Naive B cell (primary cell): ENCODE measurements at regions not wholly inside any gene's neighbourhood (a gene's known extent, or its start where the extent isn't known, plus 50 kb on each side); places are given as distances from the start of the nearest gene placed in this dataset.
"Not testable (repeated sequence)": the region's sequence is repeated elsewhere in the genome, so short reads cannot be mapped to it uniquely, and the experiment has no call there.

Experiments
- ATAC-seq, 2 donors: fragments of 150-1000 bp; cut with Tn5 transposase; 2 replicates each; pipeline ENCODE4 v1.10.0; 2021; ENCODE audit warnings: low read depth in 2 of 2, mild to moderate bottlenecking in 2 of 2, moderate library complexity in 2 of 2
- DNase-seq: peaks from one replicate; pipeline ENCODE4 v3.0.0; 2022
- H3K27ac Mint-ChIP-seq, 6 donors: one replicate each; pipeline ENCODE4 v1.8.0; 2020 to 2022; ENCODE audit warnings: mild to moderate bottlenecking in 6 of 6, mixed read lengths in 6 of 6, moderate library complexity in 5 of 6, inconsistent platforms in 2 of 6
- H3K27me3 Mint-ChIP-seq, 3 donors: one replicate each; pipeline ENCODE4 v1.8.0; 2021 to 2022; ENCODE audit warnings: mixed read lengths in 3 of 3, mild to moderate bottlenecking in 1 of 3
- H3K36me3 Mint-ChIP-seq, 2 donors: one replicate each; pipeline ENCODE4 v1.8.0; 2020 to 2022; ENCODE audit warnings: mixed read lengths in 2 of 2, inconsistent platforms in 1 of 2, mild to moderate bottlenecking in 1 of 2
- H3K4me1 Mint-ChIP-seq, 3 donors: one replicate each; pipeline ENCODE4 v1.8.0; 2020 to 2022; ENCODE audit warnings: mixed read lengths in 3 of 3, inconsistent platforms in 1 of 3, mild to moderate bottlenecking in 1 of 3, moderate library complexity in 1 of 3
- H3K4me3 Mint-ChIP-seq, 8 donors: one replicate each; pipeline ENCODE4 v1.8.0; 2020 to 2022; ENCODE audit warnings: mild to moderate bottlenecking in 8 of 8, mixed read lengths in 8 of 8, moderate library complexity in 8 of 8, inconsistent platforms in 2 of 8
- H3K9me3 Mint-ChIP-seq, 7 donors: one replicate each; pipeline ENCODE4 v1.8.0; 2020 to 2022; ENCODE audit warnings: mixed read lengths in 7 of 7, mild to moderate bottlenecking in 5 of 7, inconsistent platforms in 2 of 7, moderate library complexity in 1 of 7

- Mint-ChIP-seq H3K27me3 (no peaks in the 10 kb centered on the region), H3K4me3 (no peak overlapping the region), H3K4me1 (no peaks in the 10 kb centered on the region), H3K36me3 (peaks cover 0 to 8% of the 10 kb centered on the region in 2 donors), H3K27ac (no peak overlapping the region), H3K9me3 (peaks cover 8 to 31% (median 17%) of the 10 kb centered on the region in 7 donors)
- no peak for ATAC-seq
- DNase-seq: no peak
Observed at GRCh38 chr2:4791488-4791887, 900.7 kb upstream of the SOX11 start.

- ATAC-seq: no peak
- peaks cover 0 to 8% of the 10 kb centered on the region in 2 donors for H3K36me3 Mint-ChIP-seq
- H3K27me3 Mint-ChIP-seq: no peaks in the 10 kb centered on the region
- H3K27ac Mint-ChIP-seq: no peak overlapping the region
- no peaks in the 10 kb centered on the region for H3K4me1 Mint-ChIP-seq
- H3K4me3 Mint-ChIP-seq: no peak overlapping the region
- peaks cover 6 to 27% (median 13%) of the 10 kb centered on the region in 7 donors for H3K9me3 Mint-ChIP-seq
- DNase-seq: no peak
Observed at GRCh38 chr2:4792126-4792525, 900.1 kb upstream of the SOX11 start.

- no peak overlapping the region for H3K4me3 Mint-ChIP-seq
- no peaks in the 10 kb centered on the region for H3K27me3 Mint-ChIP-seq
- no peaks in the 10 kb centered on the region for H3K4me1 Mint-ChIP-seq
- DNase-seq (no peak), ATAC-seq (no peak)
- H3K36me3 Mint-ChIP-seq: no peaks in the 10 kb centered on the region
- H3K27ac Mint-ChIP-seq: no peak overlapping the region
- H3K9me3 Mint-ChIP-seq: peaks cover 0 to 7% (median 5%) of the 10 kb centered on the region in 7 donors
Observed at GRCh38 chr2:4803396-4803795, 888.8 kb upstream of the SOX11 start.

- ATAC-seq, H3K27me3 Mint-ChIP-seq, H3K4me3 Mint-ChIP-seq, H3K36me3 Mint-ChIP-seq, H3K4me1 Mint-ChIP-seq, DNase-seq, H3K27ac Mint-ChIP-seq: not testable (repeated sequence)
- H3K9me3 Mint-ChIP-seq: peaks cover 5 to 24% (median 17%) of the 10 kb centered on the region in 7 donors
Observed at GRCh38 chr2:4814137-4814536, 878.0 kb upstream of the SOX11 start.

GRCh38 chr2:4827836-4828235 is 864.3 kb upstream of the SOX11 start:
- Mint-ChIP-seq H3K27ac (no peak overlapping the region), H3K36me3 (no peaks in the 10 kb centered on the region), H3K27me3 (no peaks in the 10 kb centered on the region), H3K9me3 (peaks cover 0 to 11% (median 2%) of the 10 kb centered on the region in 7 donors), H3K4me3 (no peak overlapping the region), H3K4me1 (no peaks in the 10 kb centered on the region)
- DNase-seq (no peak), ATAC-seq (no peak)

- H3K9me3 Mint-ChIP-seq: peaks cover 0 to 11% (median 2%) of the 10 kb centered on the region in 7 donors
- H3K4me3 Mint-ChIP-seq: no peak overlapping the region
- H3K36me3 Mint-ChIP-seq: no peaks in the 10 kb centered on the region
- H3K27ac Mint-ChIP-seq: no peak overlapping the region
- H3K4me1 Mint-ChIP-seq: no peaks in the 10 kb centered on the region
- H3K27me3 Mint-ChIP-seq: no peaks in the 10 kb centered on the region
- DNase-seq (no peak), ATAC-seq (no peak)
Observed at GRCh38 chr2:4828682-4829374, 863.4 kb upstream of the SOX11 start.

GRCh38 chr2:4831751-4832150 is 860.4 kb upstream of the SOX11 start:
- Mint-ChIP-seq H3K9me3 (peaks cover 0 to 11% (median 2%) of the 10 kb centered on the region in 7 donors), H3K4me3 (no peak overlapping the region), H3K27me3 (no peaks in the 10 kb centered on the region), H3K27ac (no peak overlapping the region), H3K36me3 (no peaks in the 10 kb centered on the region), H3K4me1 (no peaks in the 10 kb centered on the region)
- ATAC-seq (no peak), DNase-seq (no peak)

GRCh38 chr2:4832642-4833041 is 859.5 kb upstream of the SOX11 start:
- no peaks in the 10 kb centered on the region for H3K4me1 Mint-ChIP-seq
- peaks cover 0 to 16% (median 7%) of the 10 kb centered on the region in 7 donors for H3K9me3 Mint-ChIP-seq
- H3K27ac Mint-ChIP-seq: no peak overlapping the region
- H3K27me3 Mint-ChIP-seq: no peaks in the 10 kb centered on the region
- no peak overlapping the region for H3K4me3 Mint-ChIP-seq
- H3K36me3 Mint-ChIP-seq: no peaks in the 10 kb centered on the region
- no peak for DNase-seq
- ATAC-seq: no peak

- H3K27me3 Mint-ChIP-seq: no peaks in the 10 kb centered on the region
- no peak overlapping the region for H3K27ac Mint-ChIP-seq
- DNase-seq (no peak), ATAC-seq (no peak)
- peaks cover 2 to 30% (median 10%) of the 10 kb centered on the region in 7 donors for H3K9me3 Mint-ChIP-seq
- H3K4me1 Mint-ChIP-seq: no peaks in the 10 kb centered on the region
- H3K4me3 Mint-ChIP-seq: no peak overlapping the region
- no peaks in the 10 kb centered on the region for H3K36me3 Mint-ChIP-seq
Observed at GRCh38 chr2:4838626-4839025, 853.6 kb upstream of the SOX11 start.

- H3K4me1 Mint-ChIP-seq: no peaks in the 10 kb centered on the region
- peaks cover 2 to 30% (median 11%) of the 10 kb centered on the region in 7 donors for H3K9me3 Mint-ChIP-seq
- no peak overlapping the region for H3K4me3 Mint-ChIP-seq
- DNase-seq (no peak), ATAC-seq (no peak)
- no peaks in the 10 kb centered on the region for H3K27me3 Mint-ChIP-seq
- H3K27ac Mint-ChIP-seq: no peak overlapping the region
- no peaks in the 10 kb centered on the region for H3K36me3 Mint-ChIP-seq
Observed at GRCh38 chr2:4840791-4841190, 851.4 kb upstream of the SOX11 start.

- Mint-ChIP-seq H3K27me3 (no peaks in the 10 kb centered on the region), H3K9me3 (peaks cover 2 to 17% (median 9%) of the 10 kb centered on the region in 7 donors), H3K27ac (no peak overlapping the region)
Observed at GRCh38 chr2:4844881-4845280, 847.3 kb upstream of the SOX11 start.

GRCh38 chr2:4862031-4862430 is 830.2 kb upstream of the SOX11 start:
- no peak overlapping the region for H3K4me3 Mint-ChIP-seq
- no peak for ATAC-seq
- H3K4me1 Mint-ChIP-seq: no peaks in the 10 kb centered on the region
- no peak overlapping the region for H3K27ac Mint-ChIP-seq
- H3K36me3 Mint-ChIP-seq: no peaks in the 10 kb centered on the region
- peaks cover 0 to 12% (median 0%) of the 10 kb centered on the region in 7 donors for H3K9me3 Mint-ChIP-seq
- no peaks in the 10 kb centered on the region for H3K27me3 Mint-ChIP-seq
- DNase-seq: no peak

More at GRCh38 chr2:4844881-4845280, 847.3 kb upstream of the SOX11 start:
- no peak for ATAC-seq
- Mint-ChIP-seq H3K4me3 (no peak overlapping the region), H3K36me3 (no peaks in the 10 kb centered on the region), H3K4me1 (no peaks in the 10 kb centered on the region)
- no peak for DNase-seq

- H3K36me3 Mint-ChIP-seq: no peaks in the 10 kb centered on the region
- H3K27ac Mint-ChIP-seq: no peak overlapping the region
- no peaks in the 10 kb centered on the region for H3K27me3 Mint-ChIP-seq
- H3K4me3 Mint-ChIP-seq: no peak overlapping the region
- H3K4me1 Mint-ChIP-seq: no peaks in the 10 kb centered on the region
- ATAC-seq: no peak
- peaks cover 0 to 9% (median 0%) of the 10 kb centered on the region in 7 donors for H3K9me3 Mint-ChIP-seq
- no peak for DNase-seq
Observed at GRCh38 chr2:4866198-4866597, 826.0 kb upstream of the SOX11 start.

GRCh38 chr2:4868466-4868865 is 823.7 kb upstream of the SOX11 start:
- ATAC-seq: no peak
- no peaks in the 10 kb centered on the region for H3K36me3 Mint-ChIP-seq
- H3K4me1 Mint-ChIP-seq: no peaks in the 10 kb centered on the region
- peaks cover 0 to 6% (median 0%) of the 10 kb centered on the region in 7 donors for H3K9me3 Mint-ChIP-seq
- DNase-seq: no peak
- H3K27me3 Mint-ChIP-seq: no peaks in the 10 kb centered on the region
- no peak overlapping the region for H3K4me3 Mint-ChIP-seq
- no peak overlapping the region for H3K27ac Mint-ChIP-seq
